Right kidney (tissue), 1 donor: ENCODE measurements at regions not wholly inside any gene's neighbourhood (a gene's known extent, or its start where the extent isn't known, plus 50 kb on each side); places are given as distances from the start of the nearest gene placed in this dataset.
"Not testable (repeated sequence)": the region's sequence is repeated elsewhere in the genome, so short reads cannot be mapped to it uniquely, and the experiment has no call there.

Experiments
- DNase-seq: peaks from one replicate; pipeline ENCODE4 v3.0.0-alpha.2; 2016

DNA sequence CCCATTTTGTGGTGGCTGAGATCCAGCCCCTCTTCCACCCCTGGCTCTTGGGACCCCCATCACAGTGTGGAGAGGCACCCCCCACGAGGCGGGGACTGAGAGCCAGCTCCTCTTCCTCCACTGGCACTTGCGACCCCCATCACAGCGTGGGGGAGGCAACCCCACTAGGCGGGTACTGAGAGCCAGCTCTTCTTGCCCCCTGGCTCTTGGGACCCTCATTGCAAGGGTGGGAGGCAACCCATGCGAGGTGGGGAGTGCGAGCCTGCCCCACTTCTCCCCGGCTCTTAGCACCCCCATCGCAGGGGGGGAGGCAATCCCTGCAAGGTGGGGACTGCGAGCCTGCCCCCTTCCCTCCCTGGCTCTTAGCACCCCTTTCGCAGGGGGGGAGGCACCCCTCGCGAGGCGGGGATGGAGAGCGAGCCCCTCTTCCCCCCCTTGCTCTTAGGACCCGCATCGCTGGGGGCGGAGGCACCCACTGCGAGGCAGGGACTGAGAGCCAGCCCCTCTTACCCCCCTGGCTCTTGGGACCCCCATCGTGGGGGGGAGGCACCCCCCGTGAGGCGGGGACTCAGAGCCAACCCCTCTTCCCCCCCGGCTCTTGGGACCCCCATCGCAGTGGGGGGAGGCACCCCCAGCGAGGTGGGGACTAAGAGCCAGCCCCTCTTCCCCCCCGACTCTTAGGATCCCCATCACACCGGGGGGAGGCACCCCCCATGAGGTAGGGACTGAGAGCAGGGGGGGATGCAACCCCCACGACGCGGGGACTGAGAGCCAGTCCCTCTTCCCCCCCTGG, 364.6 kb upstream of the SPRY2 start:
- no peak for DNase-seq

GRCh38 chr13:80704369-80704768, 363.4 kb upstream of the SPRY2 start:
- no peak for DNase-seq

GRCh38 chr13:80695841-80696240, 354.9 kb upstream of the SPRY2 start:
- no peak for DNase-seq

DNA sequence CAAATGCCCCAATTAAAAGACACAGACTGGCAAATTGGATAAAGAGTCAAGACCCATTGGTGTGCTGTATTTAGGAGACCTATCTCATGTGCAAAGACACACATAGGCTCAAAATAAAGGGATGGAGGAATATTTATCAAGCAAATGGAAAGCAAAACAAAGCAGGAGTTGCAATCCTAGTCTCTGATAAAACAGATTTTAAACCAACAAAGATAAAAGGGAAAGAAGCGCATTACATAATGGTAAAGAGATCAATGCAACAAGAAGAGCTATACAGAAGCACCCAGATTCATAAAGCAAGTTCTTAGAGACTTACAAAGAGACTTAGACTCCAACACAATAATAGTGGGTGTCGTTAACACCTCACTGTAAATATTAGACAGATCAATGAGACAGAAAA, 350.9 kb upstream of the SPRY2 start:
- not testable (repeated sequence) for DNase-seq

DNA sequence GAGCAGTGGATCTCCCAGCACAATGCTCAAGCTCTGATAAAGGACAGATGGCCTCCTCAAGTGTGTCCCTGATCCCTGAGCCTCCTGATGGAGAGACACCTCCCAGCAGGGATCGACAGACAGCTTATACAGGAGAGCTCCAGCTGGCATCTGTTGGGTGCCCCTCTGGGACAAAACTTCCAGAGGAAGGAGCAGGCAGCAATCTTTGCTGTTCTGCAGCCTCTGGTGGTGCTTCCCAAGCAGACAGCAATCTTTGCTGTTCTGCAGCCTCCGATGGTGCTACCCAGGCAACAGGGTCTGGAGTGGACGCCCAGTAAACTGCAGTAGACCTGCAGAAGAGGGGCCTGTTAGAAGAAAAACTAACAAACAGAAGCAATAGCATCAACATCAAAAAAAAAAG, 349.3 kb upstream of the SPRY2 start:
- DNase-seq, result no peak

- DNase-seq, result no peak
Measured at GRCh38 chr13:80688593-80688992, 347.7 kb upstream of the SPRY2 start.

GRCh38 chr13:80685942-80686341, 345.0 kb upstream of the SPRY2 start:
- no peak for DNase-seq

DNA sequence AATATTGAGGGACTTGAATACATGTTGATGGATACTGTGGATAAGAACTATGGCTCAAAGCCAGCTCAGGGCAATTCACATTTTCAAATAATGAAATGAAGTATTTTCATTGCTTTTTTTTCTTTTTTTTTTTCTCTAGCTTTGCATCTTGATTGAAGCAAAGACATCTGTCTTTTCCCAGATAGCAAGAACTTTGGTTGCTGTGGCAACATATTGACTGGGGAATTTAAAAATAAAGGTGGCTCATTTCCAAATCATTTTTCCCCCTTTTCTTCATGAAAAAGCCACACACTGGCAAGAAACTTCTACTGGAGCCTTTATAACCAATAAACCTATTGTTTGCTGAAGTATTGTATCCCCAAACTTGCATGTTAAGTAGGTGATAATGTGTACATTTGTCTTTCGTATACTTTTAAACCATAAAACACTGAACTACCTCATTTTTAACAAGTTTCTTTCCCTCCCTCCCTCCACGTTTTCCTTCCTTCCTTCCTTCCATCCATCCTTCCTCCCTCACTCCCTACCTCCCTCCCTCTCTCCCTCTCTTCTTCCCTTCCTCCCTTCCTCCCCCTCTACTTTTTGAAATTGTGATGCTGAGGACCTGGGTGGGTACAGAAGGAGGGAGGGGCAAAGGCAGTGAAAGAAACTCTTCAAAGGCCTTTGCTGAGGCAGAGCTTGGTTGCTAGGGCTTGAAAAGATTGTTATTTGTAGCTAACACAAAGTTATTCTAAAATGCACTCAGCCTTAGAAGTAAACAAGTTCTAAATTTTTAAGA, 343.5 kb upstream of the SPRY2 start:
- no peak for DNase-seq

- no peak for DNase-seq
Measured at GRCh38 chr13:80680786-80681366, 339.9 kb upstream of the SPRY2 start.

DNA sequence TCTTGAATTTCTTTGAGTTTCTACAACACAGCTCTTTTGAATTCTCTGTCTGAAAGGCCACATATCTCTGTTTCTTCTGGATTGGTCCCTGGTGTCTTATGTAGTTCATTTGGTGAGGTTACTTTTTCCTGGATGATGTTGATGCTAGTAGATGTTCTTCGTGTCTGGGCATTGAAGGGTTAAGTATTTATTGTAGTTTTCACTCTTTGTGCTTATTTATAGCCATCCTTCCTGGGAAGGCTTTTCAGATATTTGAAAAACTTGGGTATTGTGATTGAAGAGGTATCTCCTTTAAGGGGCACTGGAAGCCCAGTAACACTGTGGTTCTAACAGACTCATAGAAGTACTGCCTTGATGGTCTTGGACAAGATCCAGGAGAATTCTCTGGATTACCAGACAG, 338.5 kb upstream of the SPRY2 start:
- DNase-seq, result no peak

DNA sequence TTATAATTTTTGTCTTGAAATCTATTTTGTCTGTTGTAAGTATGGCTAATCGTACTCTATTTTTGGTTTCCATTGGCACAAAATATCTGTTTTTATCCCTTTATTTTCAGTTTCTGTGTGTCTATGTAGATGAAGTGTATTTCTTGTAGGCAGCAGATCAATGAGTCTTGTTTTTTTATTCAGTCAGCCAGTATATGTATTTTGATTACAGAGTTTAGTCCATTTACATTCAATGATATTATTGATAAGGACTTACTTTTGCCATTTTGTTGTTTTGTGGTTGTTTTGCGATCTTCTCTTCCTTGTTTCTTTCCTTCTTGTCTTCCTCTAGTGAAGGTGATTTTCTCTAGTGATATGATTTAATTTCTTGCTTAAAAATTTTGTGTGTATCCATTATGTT, 336.3 kb upstream of the SPRY2 start:
- no peak for DNase-seq

- DNase-seq, result not testable (repeated sequence)
Measured at GRCh38 chr13:80675442-80675841, 334.5 kb upstream of the SPRY2 start.

GRCh38 chr13:80671773-80672172, 330.8 kb upstream of the SPRY2 start:
- DNase-seq, result no peak

DNA sequence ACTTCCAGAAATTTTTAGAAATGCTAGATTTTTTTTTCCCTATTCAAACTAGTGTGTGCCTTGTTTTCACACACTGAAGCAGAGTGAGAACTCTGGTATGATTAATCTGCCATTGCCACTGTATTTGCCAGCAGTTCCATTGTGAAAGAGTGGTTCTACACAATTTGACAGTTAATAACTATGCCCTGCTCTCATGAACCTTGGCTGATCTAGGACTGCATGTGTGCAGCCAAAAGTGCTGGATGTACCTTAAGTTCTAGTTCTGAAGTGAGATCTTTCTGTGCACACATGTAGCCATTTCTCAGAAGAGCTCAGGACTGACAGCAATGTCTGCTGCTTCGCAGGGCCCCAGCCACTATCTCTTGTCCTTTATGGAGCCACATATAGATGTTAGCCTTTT, 328.2 kb upstream of the SPRY2 start:
- DNase-seq, result no peak

DNA sequence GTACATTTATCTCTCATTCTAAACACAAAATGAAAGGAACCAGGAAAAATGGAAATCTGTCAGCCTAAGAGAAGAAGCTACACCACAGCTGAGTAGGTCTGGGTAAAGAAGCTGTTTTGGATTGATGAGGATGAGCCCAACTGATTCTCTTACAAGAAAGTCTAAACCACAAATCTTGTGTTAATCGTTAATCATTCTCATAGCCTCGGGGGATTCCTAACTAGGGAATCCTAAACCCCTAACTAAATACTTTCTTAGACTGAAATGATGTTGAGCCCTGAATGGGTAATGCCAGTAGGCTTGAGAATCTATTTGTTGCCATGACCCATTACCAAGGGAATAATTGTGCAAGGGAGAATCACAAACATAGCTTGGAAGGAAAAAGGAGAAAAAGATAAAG, 327.5 kb upstream of the SPRY2 start:
- DNase-seq, result no peak

- DNase-seq, result no peak
Measured at GRCh38 chr13:80666782-80667552, 326.0 kb upstream of the SPRY2 start.

- no peak for DNase-seq
Measured at GRCh38 chr13:80665792-80666333, 324.9 kb upstream of the SPRY2 start.

DNA sequence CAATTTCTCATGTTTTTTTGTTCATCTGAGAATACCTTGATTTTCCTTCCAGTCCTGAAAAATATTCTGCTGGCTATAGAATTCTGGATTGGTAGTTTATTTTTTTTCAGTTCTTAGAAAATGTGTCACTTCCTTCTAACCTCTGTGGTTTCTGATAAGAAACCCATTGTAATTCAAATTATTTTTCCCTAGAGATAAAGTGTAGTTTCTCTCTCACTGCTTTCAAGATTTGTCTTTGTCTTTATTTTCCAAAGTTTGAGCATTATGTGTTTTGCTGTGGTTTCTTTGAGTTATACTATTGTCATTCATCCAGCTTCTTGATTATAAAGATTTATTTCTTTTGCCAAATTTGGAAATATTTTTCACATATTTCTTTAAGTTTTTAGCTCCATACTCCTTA, 324.0 kb upstream of the SPRY2 start:
- DNase-seq, result no peak

DNA sequence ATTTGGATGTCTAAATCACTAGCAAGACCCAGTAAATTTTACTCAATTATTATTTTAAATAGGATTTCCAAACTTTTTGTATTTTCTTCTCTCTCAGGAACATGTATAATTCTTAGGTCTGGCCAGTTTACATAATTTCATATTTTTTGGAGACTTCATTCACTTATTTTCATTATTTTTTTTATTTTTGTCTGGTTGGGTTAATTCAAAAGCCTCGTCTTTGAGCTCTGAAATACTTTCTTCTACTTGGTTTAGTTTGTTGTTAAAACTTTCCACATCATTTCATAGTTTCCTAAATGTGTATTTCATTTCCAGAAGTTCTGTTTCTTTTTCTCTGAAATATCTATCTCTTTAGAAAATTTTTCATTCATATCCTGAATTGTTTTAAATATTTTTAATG, 322.9 kb upstream of the SPRY2 start:
- no peak for DNase-seq

GRCh38 chr13:80658705-80659104, 317.8 kb upstream of the SPRY2 start:
- DNase-seq, result no peak

- DNase-seq, result no peak
Measured at GRCh38 chr13:80656512-80656904, 315.6 kb upstream of the SPRY2 start.

- no peak for DNase-seq
Measured at GRCh38 chr13:80655778-80656511, 315.0 kb upstream of the SPRY2 start.
